HG02885 (cell line): ENCODE measurements at regions not wholly inside any gene's neighbourhood (a gene's known extent, or its start where the extent isn't known, plus 50 kb on each side); places are given as distances from the start of the nearest gene placed in this dataset.
"Not testable (repeated sequence)": the region's sequence is repeated elsewhere in the genome, so short reads cannot be mapped to it uniquely, and the experiment has no call there.

Experiments used
- ATAC-seq: cut with Tn5 transposase; IDR thresholded peaks from one replicate; pipeline ENCODE4 v1.9.1; 2021; ENCODE audit warnings: mild to moderate bottlenecking; ENCODE audit not compliant: unreplicated experiment, poor library complexity

DNA sequence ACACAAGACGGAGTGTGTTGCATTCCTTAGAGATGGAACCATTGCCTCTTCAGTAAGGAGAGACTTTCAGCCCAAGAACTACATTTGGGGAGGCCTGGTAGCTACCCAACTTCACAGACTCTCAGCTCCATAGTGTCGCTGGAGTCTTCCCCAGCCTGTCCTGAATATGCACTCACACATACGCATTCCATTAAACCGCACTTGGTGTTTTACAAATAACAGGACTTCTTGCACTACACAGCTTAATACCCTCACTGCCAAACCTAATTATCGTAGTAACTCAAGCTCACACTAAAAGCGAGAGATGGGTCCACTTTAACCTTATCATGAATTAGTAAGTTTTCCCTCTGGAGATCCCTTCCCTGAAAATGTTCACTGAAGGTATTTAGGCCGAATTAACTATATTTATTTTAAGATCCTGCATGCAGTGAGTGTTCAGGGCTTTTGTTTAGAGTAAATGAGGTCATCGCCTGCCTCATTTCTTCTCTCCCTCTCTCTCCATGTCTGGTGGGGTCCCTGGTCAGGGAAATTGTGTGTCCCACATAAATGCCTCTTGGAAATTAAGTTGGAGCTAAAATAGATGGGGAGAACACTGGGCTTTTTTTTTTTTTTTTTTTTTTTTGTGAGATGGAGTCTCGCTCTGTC lies 171.9 kb downstream of the FAM43A start:
- no peak for ATAC-seq

DNA sequence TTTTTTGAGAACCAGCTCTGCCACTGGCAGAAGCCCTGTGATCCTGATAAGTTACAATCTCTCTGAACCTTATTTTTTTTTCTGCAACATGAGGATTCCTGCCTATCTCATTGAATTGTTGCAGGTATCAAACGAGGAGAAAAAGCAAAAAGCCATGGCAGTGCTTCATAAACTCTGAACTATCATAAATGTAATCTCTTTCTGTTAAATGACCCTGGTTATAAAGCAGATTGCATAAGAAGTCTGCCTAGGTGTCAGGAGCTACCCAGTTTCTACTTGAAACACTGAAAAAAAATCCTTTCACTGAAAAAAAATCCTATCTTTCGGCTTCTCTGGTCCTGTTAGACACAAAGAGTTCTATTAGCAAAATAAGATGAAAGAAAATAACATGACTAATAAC lies 172.7 kb downstream of the FAM43A start:
- ATAC-seq = no peak

DNA sequence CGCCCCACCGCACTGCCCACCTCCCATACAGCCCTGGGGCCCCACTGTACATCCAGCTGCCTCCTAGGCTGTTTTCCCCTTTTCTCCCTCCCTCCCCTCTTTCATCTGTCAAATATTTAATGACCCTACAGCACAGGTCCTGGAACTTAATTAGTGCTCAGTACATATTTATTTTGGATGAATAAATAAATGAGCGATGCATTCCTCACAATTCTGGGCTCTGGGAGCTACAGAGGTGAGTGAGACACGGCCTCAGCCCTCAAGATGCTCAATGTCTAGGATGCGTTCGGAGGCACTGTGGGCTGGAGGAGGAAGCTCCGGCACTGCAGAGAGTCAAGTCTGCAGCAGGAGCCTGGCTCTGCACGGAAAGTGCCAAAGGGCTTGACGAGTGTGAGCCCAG lies 175.0 kb downstream of the FAM43A start:
- no peak for ATAC-seq

DNA sequence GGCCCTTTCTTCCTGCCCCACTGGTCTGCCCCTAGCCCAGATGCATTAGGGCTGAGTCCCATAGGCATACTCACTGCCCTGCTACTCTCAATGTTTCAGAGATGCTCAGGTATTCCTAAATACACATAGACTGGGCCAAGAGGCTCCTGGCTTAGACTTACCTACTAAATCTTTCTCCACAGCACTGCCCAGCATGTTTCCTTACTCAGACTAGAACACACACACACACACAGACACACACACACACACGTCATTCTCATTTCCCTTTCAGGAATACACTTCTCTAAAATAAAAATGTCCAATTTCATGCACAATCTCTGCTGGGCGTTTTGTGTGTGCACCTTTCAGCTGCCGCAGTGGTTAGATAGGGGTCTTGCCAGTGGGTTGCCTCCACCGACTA lies 175.7 kb downstream of the FAM43A start:
- ATAC-seq = no peak

DNA sequence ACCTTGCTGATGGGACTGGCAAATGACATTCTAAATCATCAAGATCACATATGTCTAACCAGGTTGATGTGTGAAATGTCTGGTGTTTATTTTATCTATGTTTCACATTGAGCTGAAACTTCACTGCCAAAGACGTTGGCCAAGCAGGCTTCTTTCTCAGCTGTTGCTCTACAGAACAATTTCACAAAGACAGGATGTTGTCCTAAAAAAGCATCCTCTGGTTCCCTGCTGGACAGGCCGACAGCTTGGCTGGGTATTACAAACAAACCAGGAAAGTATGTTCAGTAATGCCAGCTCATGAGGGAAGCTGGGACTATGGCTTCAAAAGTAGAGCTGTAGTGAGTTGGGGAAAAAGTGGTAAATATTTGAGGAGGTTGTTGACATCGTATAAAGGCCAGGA lies 179.4 kb downstream of the FAM43A start:
- no peak for ATAC-seq

DNA sequence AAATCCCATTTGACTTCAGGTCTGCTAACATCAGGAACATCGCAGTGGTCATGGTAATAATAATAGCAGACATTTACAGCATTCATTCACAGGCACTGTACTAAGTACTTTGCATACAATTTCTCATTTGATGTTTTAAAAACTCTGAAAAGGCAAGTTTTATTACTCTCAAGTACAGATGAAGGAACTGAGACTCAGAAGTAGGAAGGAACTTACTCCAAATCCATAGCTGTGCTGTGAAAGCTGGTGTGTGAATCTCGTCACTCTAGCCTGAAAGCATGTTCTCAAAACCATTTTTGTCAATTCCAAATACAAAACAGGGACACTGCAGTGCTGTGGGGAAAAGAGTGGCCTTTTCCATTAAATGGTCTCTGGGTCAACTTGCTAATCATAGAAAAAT lies 179.9 kb downstream of the FAM43A start:
- ATAC-seq = no peak

DNA sequence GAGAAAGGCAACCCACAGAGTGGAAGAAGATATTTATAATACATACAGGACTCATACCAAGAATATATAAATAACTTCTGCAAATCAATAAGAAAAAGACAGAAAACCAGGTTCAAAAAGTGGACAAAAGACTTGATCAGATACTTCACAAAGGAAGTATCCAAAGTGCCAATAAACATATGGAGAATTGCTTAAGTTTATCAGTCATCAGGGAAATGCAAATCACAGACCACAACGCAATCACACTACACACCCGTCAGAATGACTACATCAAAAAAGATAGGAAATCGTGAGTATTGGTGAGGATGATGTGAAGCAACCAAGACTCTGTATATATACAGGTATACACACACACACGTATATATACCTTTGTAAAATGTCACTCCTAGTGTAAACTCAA lies 180.6 kb downstream of the FAM43A start:
- no peak for ATAC-seq

DNA sequence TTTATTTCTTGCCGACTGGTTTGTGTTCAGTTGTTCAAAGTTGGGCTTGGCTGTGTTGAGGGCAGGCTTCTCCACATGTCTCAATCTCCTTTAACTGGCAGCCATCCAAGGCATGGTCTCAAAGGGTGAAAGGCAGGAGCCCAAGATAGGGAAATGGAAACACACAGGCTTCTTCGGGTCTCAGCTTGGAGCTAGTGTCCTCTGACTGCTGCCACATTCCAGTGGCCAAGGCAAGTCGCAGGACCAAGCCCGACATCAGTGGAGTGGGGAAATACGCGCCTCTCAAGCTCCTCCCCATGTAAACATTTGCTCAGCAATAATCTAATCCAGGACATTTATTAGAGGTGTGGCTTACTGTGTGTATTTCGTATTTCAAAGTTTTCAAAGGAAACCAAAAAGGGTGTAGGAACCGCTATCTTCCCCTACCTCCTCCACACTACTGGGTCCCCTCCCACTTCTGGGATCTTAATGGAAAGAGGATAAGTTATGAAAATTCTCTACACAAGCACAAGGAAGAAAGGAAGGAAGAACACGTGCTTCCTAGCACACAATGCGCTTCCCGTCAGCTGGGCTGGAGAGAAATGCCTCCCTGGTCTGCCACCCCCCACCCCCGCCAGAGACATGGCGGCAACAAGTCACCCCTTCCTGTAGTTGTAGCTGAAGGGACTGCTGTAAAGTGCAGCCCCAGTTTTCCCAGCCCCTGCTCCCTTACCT lies 181.7 kb downstream of the FAM43A start:
- no peak for ATAC-seq

DNA sequence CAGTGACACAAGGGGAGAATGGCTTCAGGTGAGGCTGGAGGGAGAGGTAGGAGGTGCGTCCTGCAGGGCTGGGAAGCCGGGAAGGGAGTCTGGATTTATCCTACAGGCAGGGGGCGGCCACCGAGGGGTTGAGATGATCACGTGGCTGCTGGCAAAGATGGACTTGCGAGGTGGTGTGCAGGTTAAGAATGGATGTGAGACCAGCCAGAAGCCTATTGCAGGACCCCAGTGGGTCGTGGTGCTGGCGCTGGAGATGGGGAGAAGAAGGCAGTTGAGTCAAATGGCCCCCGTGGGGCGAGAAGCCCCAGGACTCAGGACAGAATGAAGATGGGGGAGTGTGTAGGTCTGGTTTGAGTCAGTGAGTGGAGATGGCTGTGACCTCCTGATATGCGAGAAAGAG lies 183.1 kb downstream of the FAM43A start:
- no peak for ATAC-seq

DNA sequence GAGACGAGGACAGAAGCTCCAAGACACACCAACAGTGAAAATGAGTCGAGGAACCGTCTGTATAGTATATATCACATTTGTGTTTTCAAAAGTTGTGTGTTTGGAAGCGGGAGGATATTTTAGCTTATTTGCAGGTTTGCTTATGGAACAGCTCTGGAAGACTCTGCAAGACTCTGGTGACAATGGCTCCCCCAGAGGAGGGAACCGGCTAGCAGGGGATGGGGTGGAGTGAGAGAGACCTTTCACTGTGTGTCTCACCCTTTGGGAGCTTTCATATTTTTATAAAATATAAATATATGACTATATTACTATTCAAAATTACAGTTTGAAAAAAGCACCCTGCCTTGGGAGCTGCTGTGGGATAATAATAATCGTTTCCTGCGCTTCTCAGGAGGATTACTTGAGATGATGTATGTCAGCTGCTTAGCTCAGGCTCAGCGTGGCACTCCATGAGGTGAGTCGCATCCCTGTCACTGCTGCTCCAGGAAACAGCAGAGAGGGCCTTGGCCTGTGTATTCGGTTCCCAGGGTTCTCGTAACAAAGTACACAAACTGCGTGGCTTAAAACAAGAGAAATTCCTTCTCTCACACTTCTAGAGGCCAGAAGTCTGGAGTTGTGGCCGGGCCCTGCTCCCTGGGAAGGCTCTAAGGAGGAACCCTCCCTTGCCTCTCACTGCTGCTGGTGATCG lies 183.9 kb downstream of the FAM43A start:
- ATAC-seq = no peak

DNA sequence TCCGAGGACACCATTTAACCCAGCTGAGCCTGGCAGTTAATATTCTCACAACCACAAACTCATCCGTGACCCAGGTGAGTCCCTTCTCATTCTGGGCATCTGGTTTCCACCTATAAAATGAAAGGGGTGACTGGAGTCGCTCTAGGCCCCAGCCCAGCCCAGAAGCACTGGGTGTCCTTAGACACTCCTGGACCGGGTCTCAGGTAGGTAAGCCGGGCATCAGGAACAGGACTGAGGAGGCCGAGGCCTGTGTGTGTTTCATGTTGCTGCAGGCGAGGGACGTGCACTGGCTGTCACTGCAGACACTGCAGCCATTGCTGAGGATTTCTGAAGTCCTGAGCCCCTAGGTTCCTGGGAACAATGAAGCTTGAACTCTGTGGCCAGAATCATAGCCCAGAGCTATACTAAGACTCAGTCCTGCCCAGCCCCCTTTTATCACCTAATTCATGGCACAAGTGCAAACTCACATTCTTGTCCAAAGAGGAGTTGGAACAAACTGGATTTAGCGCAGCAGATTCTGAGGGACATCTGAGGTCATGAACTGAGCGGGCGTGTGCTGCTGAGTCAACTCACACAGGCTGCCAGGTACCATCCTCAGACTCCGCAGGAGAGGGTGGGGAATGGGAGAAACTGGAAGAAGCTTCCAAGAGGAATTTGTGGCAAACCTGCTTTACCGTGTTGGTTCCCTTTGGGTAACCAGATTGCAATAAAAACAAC lies 184.9 kb downstream of the FAM43A start:
- no peak for ATAC-seq

DNA sequence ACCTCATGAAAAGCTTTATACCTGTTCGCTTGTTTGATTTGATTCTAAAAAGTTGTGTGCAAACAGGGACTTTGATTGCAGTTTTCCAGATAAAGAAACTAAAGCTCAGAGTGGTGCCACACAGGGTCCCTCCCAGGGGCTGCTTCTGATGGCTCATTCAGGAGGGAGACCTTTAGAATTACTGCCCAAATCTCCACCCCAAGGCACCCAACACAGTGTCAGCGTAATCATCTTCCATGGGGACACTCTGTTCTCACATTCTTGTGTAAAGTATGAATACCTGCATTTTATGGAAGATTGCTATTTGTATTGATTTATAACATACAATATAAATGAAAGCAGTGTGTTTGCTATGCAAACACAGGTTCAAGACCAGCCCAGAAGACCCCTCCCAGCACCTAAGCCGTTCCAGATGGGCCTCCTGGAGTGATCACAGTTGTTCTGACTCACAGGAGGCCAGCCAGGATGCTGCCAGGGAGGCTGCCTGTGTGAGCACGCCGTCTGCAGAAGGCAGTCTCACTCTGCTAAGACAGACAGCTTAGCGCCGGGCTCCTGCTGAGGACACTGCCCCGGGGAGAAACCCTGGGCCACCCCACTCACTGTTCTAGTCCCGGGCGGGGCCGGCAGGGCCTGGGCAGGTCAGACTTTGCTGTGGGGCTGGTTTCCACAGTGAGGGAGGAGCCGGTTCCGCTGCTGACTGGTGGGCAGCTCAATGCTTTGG lies 185.6 kb downstream of the FAM43A start:
- ATAC-seq = peak; percentile 83

DNA sequence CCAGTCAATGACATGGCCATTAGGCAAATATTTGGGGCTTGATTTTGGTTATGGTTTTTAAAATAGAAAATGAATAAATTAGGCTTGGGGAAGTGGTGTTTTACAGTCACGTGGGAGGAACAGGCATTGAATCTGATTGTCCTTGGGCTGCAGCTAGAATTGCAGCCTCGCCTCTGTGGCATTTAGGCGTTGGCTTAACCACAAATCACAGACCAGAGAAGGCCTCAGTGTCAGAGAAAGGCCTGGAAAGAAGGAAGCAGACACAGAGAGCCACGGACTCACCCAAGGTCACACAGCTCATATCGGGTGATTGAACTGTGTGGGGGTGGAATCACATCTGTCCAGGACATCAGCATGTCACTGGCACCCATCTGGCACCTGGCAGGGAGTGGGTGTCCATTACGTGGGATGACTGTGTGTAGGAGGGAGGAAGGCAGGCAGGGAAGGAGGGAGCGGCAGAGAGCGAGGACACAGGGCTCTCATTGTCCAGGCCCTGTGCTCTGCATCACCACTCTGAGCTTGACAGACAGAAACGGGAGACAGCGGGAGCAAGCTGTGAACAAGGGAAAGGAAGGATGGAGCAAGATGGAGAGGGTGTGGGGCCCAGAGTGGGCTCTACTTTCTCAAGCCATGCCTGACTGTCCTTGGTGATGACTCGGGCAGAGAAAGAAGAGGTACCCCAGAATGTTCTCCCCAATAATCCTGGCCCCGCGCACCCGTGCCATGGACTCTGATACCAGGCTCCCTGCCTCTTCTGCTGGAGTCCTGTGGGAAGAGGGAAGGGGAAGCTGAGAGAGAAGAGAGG lies 186.4 kb downstream of the FAM43A start:
- no peak for ATAC-seq

DNA sequence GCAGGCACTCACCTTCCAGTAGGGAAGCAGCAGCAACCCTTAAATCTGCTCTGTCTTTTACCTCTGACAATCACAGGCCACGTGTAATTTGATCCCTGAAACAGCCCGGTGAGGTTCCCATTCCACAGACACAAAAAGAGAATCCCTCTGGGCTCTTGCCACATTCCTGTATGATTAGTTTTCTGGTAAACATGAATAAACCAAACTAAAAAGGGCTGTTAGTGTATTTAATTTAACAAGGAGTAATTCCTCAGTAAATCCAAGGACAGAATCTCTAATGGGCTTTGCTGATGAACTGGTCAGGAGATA lies 186.9 kb downstream of the FAM43A start:
- no peak for ATAC-seq

DNA sequence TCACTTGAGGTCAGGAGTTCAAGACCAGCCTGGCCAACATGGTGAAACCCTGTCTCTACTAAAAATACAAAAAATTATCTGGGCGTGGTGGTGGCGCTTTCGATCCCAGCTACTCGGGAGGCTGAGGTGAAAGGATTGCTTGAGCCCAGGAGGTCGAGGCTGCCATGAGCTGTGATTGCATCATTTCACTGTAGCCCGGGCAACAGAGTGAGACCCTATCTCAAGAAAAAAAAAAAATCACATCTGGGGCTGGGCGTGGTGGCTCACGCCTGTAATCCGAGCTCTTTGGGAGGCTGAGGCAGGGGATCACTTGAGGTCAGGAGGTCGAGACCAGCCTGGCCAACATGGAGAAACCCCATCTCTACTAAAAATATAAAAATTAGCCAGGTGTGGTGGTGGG lies 187.8 kb downstream of the FAM43A start:
- not testable (repeated sequence) for ATAC-seq

DNA sequence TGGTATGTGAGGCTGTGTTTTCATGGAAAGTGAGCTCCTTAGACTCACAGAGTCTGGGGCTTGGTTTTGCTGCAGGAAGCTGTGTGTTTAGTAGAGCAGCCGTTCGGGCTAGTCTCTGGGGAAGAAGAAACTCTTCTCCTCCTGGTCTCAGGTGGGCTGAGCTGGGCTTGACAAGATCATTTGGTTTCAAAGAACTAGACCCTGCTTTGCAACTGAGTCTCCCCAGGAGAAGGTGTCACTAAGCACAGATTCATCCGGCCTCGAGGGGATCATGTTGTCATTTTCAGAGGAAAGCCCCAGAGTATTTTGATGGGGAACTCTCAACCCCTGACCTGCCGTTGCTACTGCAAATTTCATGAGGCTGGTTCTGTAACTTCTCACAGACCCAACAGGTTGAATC lies 188.5 kb downstream of the FAM43A start:
- no peak for ATAC-seq

DNA sequence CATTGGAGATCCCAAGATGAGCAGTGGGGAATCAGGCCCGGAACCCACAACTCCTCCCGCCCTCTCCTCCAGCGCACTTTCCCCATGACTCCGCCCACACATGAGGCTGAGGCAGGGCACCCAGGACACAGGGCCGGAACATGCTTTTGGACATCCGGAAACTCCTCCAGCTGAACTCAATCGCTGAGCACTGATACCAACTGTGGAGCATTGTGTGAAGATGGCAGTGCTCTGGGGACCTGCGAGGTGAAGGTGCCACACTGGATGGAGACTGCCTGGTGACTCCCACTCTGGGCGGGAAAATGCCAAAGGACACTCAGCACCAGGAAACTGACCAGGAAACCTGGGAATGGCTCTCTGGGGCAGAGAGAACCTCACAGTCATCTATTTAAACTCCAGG lies 189.1 kb downstream of the FAM43A start:
- no peak for ATAC-seq

DNA sequence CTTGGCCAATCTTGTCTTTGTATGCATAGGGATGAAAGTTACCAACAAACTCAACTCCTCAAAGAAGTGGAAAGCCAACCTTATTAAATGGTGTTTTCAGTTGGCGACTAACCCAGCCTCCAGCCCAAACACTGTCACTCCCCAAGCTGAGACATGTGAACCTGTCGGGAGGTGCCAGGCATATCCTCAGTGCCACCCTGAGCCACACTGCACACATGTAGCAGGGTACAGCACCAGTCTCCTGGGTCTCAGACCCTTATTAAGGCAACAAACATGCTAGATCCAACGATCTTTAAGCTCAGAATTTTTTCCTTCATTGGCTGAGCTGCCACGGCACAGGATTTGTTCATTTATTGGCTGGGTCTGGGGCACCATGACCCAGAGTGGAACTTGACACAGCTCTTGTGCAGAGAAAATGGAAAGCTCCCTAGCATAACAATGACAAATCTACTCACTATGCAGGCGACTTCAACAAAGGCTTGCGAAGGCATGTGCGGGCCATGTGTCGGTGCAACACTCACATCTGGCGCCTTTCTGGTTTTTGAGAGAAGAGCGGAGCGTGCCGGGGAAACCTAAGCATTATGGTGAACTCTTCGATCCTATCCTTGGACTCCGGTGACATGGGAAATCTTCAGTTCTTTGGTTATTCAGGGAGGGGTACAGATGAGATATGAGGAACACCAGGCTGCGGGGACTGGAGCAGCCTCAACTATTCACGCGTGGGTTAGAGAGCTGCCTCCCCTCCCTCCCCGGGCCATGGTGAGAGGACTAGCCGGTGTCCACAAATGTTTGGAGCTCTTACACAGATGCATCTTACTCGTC lies 190.1 kb downstream of the FAM43A start:
- no peak for ATAC-seq
